Mesothelial cell of epicardium (in vitro differentiated cells): ENCODE measurements at regions not wholly inside any gene's neighbourhood (a gene's known extent, or its start where the extent isn't known, plus 50 kb on each side); places are given as distances from the start of the nearest gene placed in this dataset.

ENCODE experiments used
- DNase-seq, 2 experiments: peaks; one replicate each; pipeline ENCODE4 v3.0.0; 2021; ENCODE audit warnings: low spot score in 2 of 2; ENCODE audit not compliant: unreplicated experiment in 2 of 2
- H3K27ac Mint-ChIP-seq: 2 replicates; pipeline ENCODE4 v1.8.0; 2021; ENCODE audit warnings: mixed read lengths
- H3K27me3 Mint-ChIP-seq: 2 replicates; pipeline ENCODE4 v1.8.0; 2021; ENCODE audit warnings: low read depth, mixed read lengths
- H3K36me3 Mint-ChIP-seq: 2 replicates; pipeline ENCODE4 v1.8.0; 2021; ENCODE audit warnings: mixed read lengths
- H3K4me1 Mint-ChIP-seq: 2 replicates; pipeline ENCODE4 v1.8.0; 2021; ENCODE audit warnings: mixed read lengths
- H3K4me3 Mint-ChIP-seq: 2 replicates; pipeline ENCODE4 v1.8.0; 2021; ENCODE audit warnings: mild to moderate bottlenecking, moderate library complexity, mixed read lengths
- H3K9me3 Mint-ChIP-seq: 2 replicates; pipeline ENCODE4 v1.8.0; 2021; ENCODE audit warnings: mixed read lengths
- CTCF ChIP-seq: fragments of 200-600 bp; sonication (generic); IDR thresholded peaks from one replicate; pipeline ENCODE4 v1.5.0; 2021; ENCODE audit warnings: antibody characterized with exemption; ENCODE audit not compliant: unreplicated experiment

GRCh38 chr5:58105836-58106235 lies 354.1 kb downstream of the PLK2 start:
- H3K36me3 Mint-ChIP-seq, result peaks cover 20% of the 10 kb centered on the region
- no peak for TF ChIP-seq CTCF
- no peak overlapping the region for H3K27ac Mint-ChIP-seq
- no peak for DNase-seq
- H3K4me3 Mint-ChIP-seq, result no peak overlapping the region
- H3K9me3 Mint-ChIP-seq, result peaks cover 34% of the 10 kb centered on the region
- H3K4me1 Mint-ChIP-seq, result peaks cover 10% of the 10 kb centered on the region
- no peaks in the 10 kb centered on the region for H3K27me3 Mint-ChIP-seq

GRCh38 chr5:58099257-58099656 lies 360.6 kb downstream of the PLK2 start:
- no peaks in the 10 kb centered on the region for H3K4me1 Mint-ChIP-seq
- no peaks in the 10 kb centered on the region for H3K27me3 Mint-ChIP-seq
- H3K27ac Mint-ChIP-seq, result no peak overlapping the region
- no peak for TF ChIP-seq CTCF
- H3K36me3 Mint-ChIP-seq, result peaks cover 13% of the 10 kb centered on the region
- peaks cover 34% of the 10 kb centered on the region for H3K9me3 Mint-ChIP-seq
- DNase-seq, result no peak
- no peak overlapping the region for H3K4me3 Mint-ChIP-seq

- H3K27ac Mint-ChIP-seq, result no peak overlapping the region
- no peak overlapping the region for H3K4me3 Mint-ChIP-seq
Observed at GRCh38 chr5:58094031-58094430, 365.9 kb downstream of the PLK2 start.

GRCh38 chr5:58090704-58091103 lies 369.2 kb downstream of the PLK2 start:
- no peaks in the 10 kb centered on the region for H3K27me3 Mint-ChIP-seq
- no peaks in the 10 kb centered on the region for H3K9me3 Mint-ChIP-seq
- no peak overlapping the region for H3K27ac Mint-ChIP-seq
- H3K4me1 Mint-ChIP-seq, result peaks cover 15% of the 10 kb centered on the region
- no peak for TF ChIP-seq CTCF
- H3K4me3 Mint-ChIP-seq, result no peak overlapping the region
- H3K36me3 Mint-ChIP-seq, result no peaks in the 10 kb centered on the region
- no peak for DNase-seq

More at GRCh38 chr5:58094031-58094430, 365.9 kb downstream of the PLK2 start:
- Mint-ChIP-seq H3K9me3 (peaks cover 7% of the 10 kb centered on the region), H3K4me1 (peaks cover 3% of the 10 kb centered on the region), H3K36me3 (no peaks in the 10 kb centered on the region), H3K27me3 (no peaks in the 10 kb centered on the region)
- DNase-seq, result no peak
- no peak for TF ChIP-seq CTCF

GRCh38 chr5:58088941-58089340 lies 370.9 kb downstream of the PLK2 start:
- no peak for DNase-seq
- H3K4me3 Mint-ChIP-seq, result no peak overlapping the region
- no peak overlapping the region for H3K27ac Mint-ChIP-seq
- no peaks in the 10 kb centered on the region for H3K27me3 Mint-ChIP-seq
- no peaks in the 10 kb centered on the region for H3K9me3 Mint-ChIP-seq
- no peak for TF ChIP-seq CTCF
- H3K36me3 Mint-ChIP-seq, result no peaks in the 10 kb centered on the region
- peaks cover 15% of the 10 kb centered on the region for H3K4me1 Mint-ChIP-seq

- no peak for TF ChIP-seq CTCF
- H3K27ac Mint-ChIP-seq, result peak overlapping the region; percentile 27
- no peaks in the 10 kb centered on the region for H3K9me3 Mint-ChIP-seq
- no peaks in the 10 kb centered on the region for H3K36me3 Mint-ChIP-seq
- H3K4me3 Mint-ChIP-seq, result no peak overlapping the region
- H3K4me1 Mint-ChIP-seq, result peaks cover 15% of the 10 kb centered on the region
- no peaks in the 10 kb centered on the region for H3K27me3 Mint-ChIP-seq
- no peak for DNase-seq
Observed at GRCh38 chr5:58087905-58088304, 372.0 kb downstream of the PLK2 start.
